ENCODE measurements at regions not wholly inside any gene's neighbourhood (a gene's known extent, or its start where the extent isn't known, plus 50 kb on each side); places are given as distances from the start of the nearest gene placed in this dataset.

- TF ChIP-seq, protein P1, sequence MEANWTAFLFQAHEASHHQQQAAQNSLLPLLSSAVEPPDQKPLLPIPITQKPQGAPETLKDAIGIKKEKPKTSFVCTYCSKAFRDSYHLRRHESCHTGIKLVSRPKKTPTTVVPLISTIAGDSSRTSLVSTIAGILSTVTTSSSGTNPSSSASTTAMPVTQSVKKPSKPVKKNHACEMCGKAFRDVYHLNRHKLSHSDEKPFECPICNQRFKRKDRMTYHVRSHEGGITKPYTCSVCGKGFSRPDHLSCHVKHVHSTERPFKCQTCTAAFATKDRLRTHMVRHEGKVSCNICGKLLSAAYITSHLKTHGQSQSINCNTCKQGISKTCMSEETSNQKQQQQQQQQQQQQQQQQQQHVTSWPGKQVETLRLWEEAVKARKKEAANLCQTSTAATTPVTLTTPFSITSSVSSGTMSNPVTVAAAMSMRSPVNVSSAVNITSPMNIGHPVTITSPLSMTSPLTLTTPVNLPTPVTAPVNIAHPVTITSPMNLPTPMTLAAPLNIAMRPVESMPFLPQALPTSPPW (CRISPR knock-in tag; IDR thresholded peaks at IDR 0.05): no peak
- TF ChIP-seq CHD2 (IDR thresholded peaks at IDR 0.05; ENCODE audit: low read depth, low read length): no peak
- TF ChIP-seq ZNF124 (CRISPR knock-in tag; IDR thresholded peaks at IDR 0.05): no peak
- no peak for TF ChIP-seq TRIM24 (IDR thresholded peaks at IDR 0.05)
- TF ChIP-seq THRB (CRISPR knock-in tag; conservative IDR thresholded peaks at IDR 0.05): no peak
- no peak for TF ChIP-seq ZHX1 (conservative IDR thresholded peaks at IDR 0.05; ENCODE audit: low read length)
- TF ChIP-seq, protein P2, sequence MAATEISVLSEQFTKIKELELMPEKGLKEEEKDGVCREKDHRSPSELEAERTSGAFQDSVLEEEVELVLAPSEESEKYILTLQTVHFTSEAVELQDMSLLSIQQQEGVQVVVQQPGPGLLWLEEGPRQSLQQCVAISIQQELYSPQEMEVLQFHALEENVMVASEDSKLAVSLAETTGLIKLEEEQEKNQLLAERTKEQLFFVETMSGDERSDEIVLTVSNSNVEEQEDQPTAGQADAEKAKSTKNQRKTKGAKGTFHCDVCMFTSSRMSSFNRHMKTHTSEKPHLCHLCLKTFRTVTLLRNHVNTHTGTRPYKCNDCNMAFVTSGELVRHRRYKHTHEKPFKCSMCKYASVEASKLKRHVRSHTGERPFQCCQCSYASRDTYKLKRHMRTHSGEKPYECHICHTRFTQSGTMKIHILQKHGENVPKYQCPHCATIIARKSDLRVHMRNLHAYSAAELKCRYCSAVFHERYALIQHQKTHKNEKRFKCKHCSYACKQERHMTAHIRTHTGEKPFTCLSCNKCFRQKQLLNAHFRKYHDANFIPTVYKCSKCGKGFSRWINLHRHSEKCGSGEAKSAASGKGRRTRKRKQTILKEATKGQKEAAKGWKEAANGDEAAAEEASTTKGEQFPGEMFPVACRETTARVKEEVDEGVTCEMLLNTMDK (IDR thresholded peaks at IDR 0.05; ENCODE audit: borderline replicate concordance, insufficient read depth, low read depth, low read length, poor library complexity, severe bottlenecking): no peak
- no peak for TF ChIP-seq CBFA2T2 (conservative IDR thresholded peaks at IDR 0.05)
- no peak for TF ChIP-seq ZC3H11A (IDR thresholded peaks at IDR 0.05; ENCODE audit: low read depth, low read length)
Observed at GRCh38 chr15:70477750-70478250, 285.6 kb downstream of the UACA start (continued).
